Smooth muscle cell (in vitro differentiated cells): ENCODE measurements at regions not wholly inside any gene's neighbourhood (a gene's known extent, or its start where the extent isn't known, plus 50 kb on each side); places are given as distances from the start of the nearest gene placed in this dataset.

Source experiments
- DNase-seq: peaks from one replicate; lab custom pipeline; 2025; ENCODE audit not compliant: unreplicated experiment; lab: John Stamatoyannopoulos, UW
- H2AFZ ChIP-seq: fragments of 200-600 bp; sonication (generic); 2 replicates; pipeline ENCODE4 v1.6.0; 2016; ENCODE audit warnings: antibody characterized with exemption, low read depth, mild to moderate bottlenecking
- H3F3A ChIP-seq: fragments of 200-600 bp; sonication (generic); 2 replicates; pipeline ENCODE4 v1.6.0; 2017; ENCODE audit warnings: antibody characterized with exemption, low read depth
- H3K27ac ChIP-seq: fragments of 200-600 bp; sonication (generic); 2 replicates; pipeline ENCODE4 v1.5.1; 2016; ENCODE audit warnings: low read depth, mild to moderate bottlenecking
- H3K27me3 ChIP-seq: fragments of 200-600 bp; sonication (generic); 2 replicates; pipeline ENCODE4 v1.6.1; 2016; ENCODE audit warnings: low read depth, mild to moderate bottlenecking
- H3K36me3 ChIP-seq: fragments of 200-600 bp; sonication (generic); 2 replicates; pipeline ENCODE4 v1.5.1; 2016; ENCODE audit warnings: low read depth
- H3K4me1 ChIP-seq: fragments of 200-600 bp; sonication (generic); 2 replicates; pipeline ENCODE4 v1.5.1; 2016; ENCODE audit warnings: low read depth
- H3K4me2 ChIP-seq: fragments of 200-600 bp; sonication (generic); 2 replicates; pipeline ENCODE4 v1.6.0; 2016; ENCODE audit warnings: mild to moderate bottlenecking
- H3K4me3 ChIP-seq: fragments of 200-600 bp; sonication (generic); 2 replicates; pipeline ENCODE4 v1.5.1; 2016; ENCODE audit warnings: mild to moderate bottlenecking
- H3K79me2 ChIP-seq: fragments of 200-600 bp; sonication (generic); 2 replicates; pipeline ENCODE4 v1.6.0; 2016; ENCODE audit warnings: low read depth, mild to moderate bottlenecking
- H3K9ac ChIP-seq: fragments of 200-600 bp; sonication (generic); 2 replicates; pipeline ENCODE4 v1.6.0; 2016; ENCODE audit warnings: low read depth
- H3K9me3 ChIP-seq: fragments of 200-600 bp; sonication (generic); replicated peaks from 2 replicates; pipeline ENCODE4 v1.5.1; 2016; ENCODE audit warnings: low read depth
- H4K20me1 ChIP-seq: fragments of 200-600 bp; sonication (generic); 2 replicates; pipeline ENCODE4 v1.6.0; 2016; ENCODE audit warnings: low read depth
- CTCF ChIP-seq: fragments of 200-600 bp; sonication (generic); IDR thresholded peaks from 2 replicates; pipeline ENCODE4 v1.5.1; 2017; ENCODE audit warnings: borderline replicate concordance, mild to moderate bottlenecking, antibody characterized with exemption; ENCODE audit not compliant: insufficient read depth, poor library complexity, severe bottlenecking
- WGBS: methylation state at CpG from one replicate; pipeline ENCODE4 v1.1.7; 2016; ENCODE audit warnings: low lambda C conversion rate; 5-methylcytosine and 5-hydroxymethylcytosine counted together

DNA sequence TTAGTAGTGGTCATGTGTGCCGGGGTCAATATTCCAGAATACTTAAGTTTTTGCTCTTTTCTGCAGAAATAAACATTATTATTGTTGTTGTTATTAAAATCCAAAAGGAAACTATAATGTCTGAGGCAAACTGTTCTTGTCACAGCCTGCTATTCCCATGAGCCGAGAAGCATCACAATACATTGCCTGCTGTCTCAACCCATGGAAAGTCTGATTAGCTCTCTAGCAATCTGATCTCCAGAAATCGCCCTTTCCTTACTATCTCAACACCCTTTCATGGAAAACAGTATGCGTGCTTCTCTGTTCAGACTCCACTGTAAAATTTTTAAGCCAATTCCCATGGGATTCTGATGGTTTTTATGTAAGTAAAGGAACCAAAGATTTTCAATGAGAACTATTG, 811.0 kb downstream of the TUSC7 start:
- H3K4me1 ChIP-seq = no peaks in the 10 kb centered on the region
- DNase-seq = no peak
- no peaks in the 10 kb centered on the region for H3K9me3 ChIP-seq
- H3K36me3 ChIP-seq = no peaks in the 10 kb centered on the region
- H3K4me2 ChIP-seq = no peak overlapping the region
- H3K27ac ChIP-seq = no peak overlapping the region
- no peaks in the 10 kb centered on the region for H3F3A ChIP-seq
- no peaks in the 10 kb centered on the region for H3K27me3 ChIP-seq
- no peaks in the 10 kb centered on the region for H4K20me1 ChIP-seq
- H2AFZ ChIP-seq = no peak overlapping the region
- H3K79me2 ChIP-seq = no peaks in the 10 kb centered on the region
- H3K9ac ChIP-seq = no peak overlapping the region
- no peak overlapping the region for H3K4me3 ChIP-seq
- TF ChIP-seq CTCF = no peak
- WGBS = 88% methylated on average over 4 of the region's 4 CpGs

GRCh38 chr3:117523418-117523817, 813.8 kb downstream of the TUSC7 start:
- H3K27me3 ChIP-seq = no peaks in the 10 kb centered on the region
- DNase-seq = no peak
- no peaks in the 10 kb centered on the region for H3K9me3 ChIP-seq
- H3K9ac ChIP-seq = no peak overlapping the region
- H3F3A ChIP-seq = no peaks in the 10 kb centered on the region
- no peak overlapping the region for H3K4me2 ChIP-seq
- no peak overlapping the region for H3K27ac ChIP-seq
- WGBS = 80% methylated on average over 5 of the region's 5 CpGs
- no peaks in the 10 kb centered on the region for H3K4me1 ChIP-seq
- H2AFZ ChIP-seq = no peak overlapping the region
- H3K4me3 ChIP-seq = no peak overlapping the region
- no peaks in the 10 kb centered on the region for H3K79me2 ChIP-seq
- H3K36me3 ChIP-seq = no peaks in the 10 kb centered on the region
- TF ChIP-seq CTCF = no peak
- no peaks in the 10 kb centered on the region for H4K20me1 ChIP-seq

GRCh38 chr3:117524890-117525289, 815.3 kb downstream of the TUSC7 start:
- Histone ChIP-seq H4K20me1 (no peaks in the 10 kb centered on the region), H3K36me3 (no peaks in the 10 kb centered on the region), H3K9me3 (no peaks in the 10 kb centered on the region), H3K4me1 (no peaks in the 10 kb centered on the region), H3K79me2 (no peaks in the 10 kb centered on the region), H3F3A (no peaks in the 10 kb centered on the region), H3K4me2 (no peak overlapping the region), H3K9ac (no peak overlapping the region), H3K4me3 (no peak overlapping the region), H3K27me3 (no peaks in the 10 kb centered on the region), H2AFZ (no peak overlapping the region), H3K27ac (no peak overlapping the region)
- WGBS = 53% methylated on average over 4 of the region's 4 CpGs
- no peak for TF ChIP-seq CTCF
- DNase-seq = no peak

DNA sequence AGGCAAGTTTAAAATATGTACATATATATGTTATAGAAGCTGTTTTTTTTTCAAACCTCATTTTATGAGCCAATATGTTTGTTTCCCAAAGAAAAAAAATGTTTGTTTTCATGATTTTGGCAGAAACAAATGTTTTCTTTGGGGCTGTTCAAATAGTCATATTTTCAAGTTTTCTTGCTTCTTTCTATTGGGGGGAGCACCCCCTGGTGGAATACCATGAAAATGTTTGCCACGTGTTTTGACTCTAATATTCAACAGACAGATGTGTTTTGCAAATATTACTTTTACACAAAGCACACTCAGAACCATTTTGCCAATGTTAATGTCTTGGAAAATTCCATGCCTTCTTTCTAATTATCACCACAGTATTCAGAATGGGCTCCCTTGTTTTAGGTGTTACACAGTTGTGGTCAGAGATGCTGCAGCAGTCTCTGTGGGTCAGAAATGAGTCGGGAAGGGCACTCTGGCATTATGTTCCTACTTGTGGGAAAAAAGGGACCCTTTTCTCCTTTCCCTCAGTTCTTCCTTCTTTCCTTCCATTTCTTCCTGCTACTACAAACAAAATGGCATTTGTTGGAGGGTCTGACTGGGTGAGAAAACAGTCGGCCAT, 817.0 kb downstream of the TUSC7 start:
- no peak for DNase-seq
- H3K27ac ChIP-seq = no peak overlapping the region
- no peaks in the 10 kb centered on the region for H3F3A ChIP-seq
- no peak overlapping the region for H3K4me3 ChIP-seq
- H3K36me3 ChIP-seq = no peaks in the 10 kb centered on the region
- no peaks in the 10 kb centered on the region for H4K20me1 ChIP-seq
- no peak overlapping the region for H3K4me2 ChIP-seq
- no peaks in the 10 kb centered on the region for H3K79me2 ChIP-seq
- H3K9ac ChIP-seq = no peak overlapping the region
- no peaks in the 10 kb centered on the region for H3K27me3 ChIP-seq
- H3K4me1 ChIP-seq = no peaks in the 10 kb centered on the region
- WGBS = 70% methylated on average over 3 of the region's 3 CpGs
- TF ChIP-seq CTCF = peak; percentile 65
- no peaks in the 10 kb centered on the region for H3K9me3 ChIP-seq
- H2AFZ ChIP-seq = no peak overlapping the region
